MCF 10A (cell line): ENCODE measurements at regions not wholly inside any gene's neighbourhood (a gene's known extent, or its start where the extent isn't known, plus 50 kb on each side); places are given as distances from the start of the nearest gene placed in this dataset.

Experiments
- BruUV-seq: library from RNA; stranded (reverse); fragments of 400-500 nt; replicated peaks from 2 replicates; lab custom pipeline; 2021; lab: Mats Ljungman, UMichigan
- CTCF ChIA-PET: fragments of 300-600 bp; sonication (Branson Sonifier 250); formaldehyde crosslinking; extraction: SDS; loops from one replicate; lab custom pipeline; 2021; ENCODE audit warnings: antibody characterized with exemption, inconsistent platforms; lab: Yijun Ruan, JAX
- POLR2A ChIA-PET: fragments of 300-600, 350-650 bp; sonication (Branson Sonifier 250); formaldehyde crosslinking; extraction: SDS; loops from one replicate; lab custom pipeline; 2020; ENCODE audit warnings: antibody characterized with exemption, inconsistent platforms; lab: Yijun Ruan, JAX
- DNase-seq: peaks from one replicate; pipeline ENCODE4 v3.0.0-alpha.2; 2018; ENCODE audit not compliant: unreplicated experiment
- H3K27ac Mint-ChIP-seq: one replicate; pipeline ENCODE4 v1.8.0; 2022; ENCODE audit warnings: mild to moderate bottlenecking, low read depth, mixed read lengths; ENCODE audit not compliant: unreplicated experiment
- H3K27me3 Mint-ChIP-seq: one replicate; pipeline ENCODE4 v1.8.0; 2022; ENCODE audit warnings: mixed read lengths; ENCODE audit not compliant: insufficient read depth, unreplicated experiment
- H3K36me3 Mint-ChIP-seq: one replicate; pipeline ENCODE4 v1.8.0; 2022; ENCODE audit warnings: mild to moderate bottlenecking, moderate library complexity, mixed read lengths; ENCODE audit not compliant: insufficient read depth, unreplicated experiment
- H3K4me1 Mint-ChIP-seq: one replicate; pipeline ENCODE4 v1.8.0; 2022; ENCODE audit warnings: mixed read lengths; ENCODE audit not compliant: insufficient read depth, unreplicated experiment
- H3K4me3 Mint-ChIP-seq: one replicate; pipeline ENCODE4 v1.8.0; 2022; ENCODE audit warnings: mild to moderate bottlenecking, moderate library complexity, mixed read lengths; ENCODE audit not compliant: unreplicated experiment
- H3K9me3 Mint-ChIP-seq: one replicate; pipeline ENCODE4 v1.8.0; 2022; ENCODE audit warnings: mixed read lengths; ENCODE audit not compliant: unreplicated experiment
- intact Hi-C: fragments of 100-400 bp; cut with micrococcal nuclease; formaldehyde crosslinking; loops from 2 replicates; pipeline ENCODE4 v1.14.1; 2022
- TF ChIP-seq, protein P1 (sequence below): fragments of 200-600 bp; IDR thresholded peaks from one replicate; pipeline ENCODE4 v1.8.0; 2022; ENCODE audit warnings: antibody characterized with exemption, mild to moderate bottlenecking; ENCODE audit not compliant: unreplicated experiment

DNA sequence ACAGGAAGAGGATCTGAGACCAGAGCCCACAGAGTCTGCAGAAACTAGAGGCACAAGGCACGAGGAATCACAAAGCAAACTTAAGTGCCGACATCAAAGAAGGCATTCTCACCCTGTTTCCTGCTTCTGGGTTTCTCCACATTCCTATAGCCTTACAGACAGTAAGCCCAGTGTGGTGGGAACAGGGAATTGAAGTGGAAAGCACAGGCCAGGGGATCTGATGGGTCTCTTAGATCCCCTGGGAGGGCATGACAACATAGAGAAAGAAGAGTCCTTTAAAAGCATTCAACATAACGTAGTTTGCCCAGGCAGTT, 75.6 kb upstream of the FRMD6 start:
- Mint-ChIP-seq H3K27ac (no peak overlapping the region), H3K4me3 (no peak overlapping the region), H3K9me3 (no peaks in the 10 kb centered on the region), H3K4me1 (peaks cover 23% of the 10 kb centered on the region), H3K36me3 (peaks cover 47% of the 10 kb centered on the region), H3K27me3 (no peaks in the 10 kb centered on the region)
- CTCF ChIA-PET = interaction anchor here (1.0 to 1.2 kb wide), 3 partner anchors 8 to 293 kb away, joined by 3 to 4 read pairs (median 3); no protein-coding TSS in a partner anchor
- BruUV-seq = no TSS peak
- POLR2A ChIA-PET = interaction anchor here (0.6 to 1.4 kb wide), 2 partner anchors 20 to 28 kb away, joined by 3 to 4 read pairs; no protein-coding TSS in a partner anchor
- intact Hi-C loops = no loop called here
- TF ChIP-seq, protein P1, sequence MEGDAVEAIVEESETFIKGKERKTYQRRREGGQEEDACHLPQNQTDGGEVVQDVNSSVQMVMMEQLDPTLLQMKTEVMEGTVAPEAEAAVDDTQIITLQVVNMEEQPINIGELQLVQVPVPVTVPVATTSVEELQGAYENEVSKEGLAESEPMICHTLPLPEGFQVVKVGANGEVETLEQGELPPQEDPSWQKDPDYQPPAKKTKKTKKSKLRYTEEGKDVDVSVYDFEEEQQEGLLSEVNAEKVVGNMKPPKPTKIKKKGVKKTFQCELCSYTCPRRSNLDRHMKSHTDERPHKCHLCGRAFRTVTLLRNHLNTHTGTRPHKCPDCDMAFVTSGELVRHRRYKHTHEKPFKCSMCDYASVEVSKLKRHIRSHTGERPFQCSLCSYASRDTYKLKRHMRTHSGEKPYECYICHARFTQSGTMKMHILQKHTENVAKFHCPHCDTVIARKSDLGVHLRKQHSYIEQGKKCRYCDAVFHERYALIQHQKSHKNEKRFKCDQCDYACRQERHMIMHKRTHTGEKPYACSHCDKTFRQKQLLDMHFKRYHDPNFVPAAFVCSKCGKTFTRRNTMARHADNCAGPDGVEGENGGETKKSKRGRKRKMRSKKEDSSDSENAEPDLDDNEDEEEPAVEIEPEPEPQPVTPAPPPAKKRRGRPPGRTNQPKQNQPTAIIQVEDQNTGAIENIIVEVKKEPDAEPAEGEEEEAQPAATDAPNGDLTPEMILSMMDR = no peak
- no peak for DNase-seq

DNA sequence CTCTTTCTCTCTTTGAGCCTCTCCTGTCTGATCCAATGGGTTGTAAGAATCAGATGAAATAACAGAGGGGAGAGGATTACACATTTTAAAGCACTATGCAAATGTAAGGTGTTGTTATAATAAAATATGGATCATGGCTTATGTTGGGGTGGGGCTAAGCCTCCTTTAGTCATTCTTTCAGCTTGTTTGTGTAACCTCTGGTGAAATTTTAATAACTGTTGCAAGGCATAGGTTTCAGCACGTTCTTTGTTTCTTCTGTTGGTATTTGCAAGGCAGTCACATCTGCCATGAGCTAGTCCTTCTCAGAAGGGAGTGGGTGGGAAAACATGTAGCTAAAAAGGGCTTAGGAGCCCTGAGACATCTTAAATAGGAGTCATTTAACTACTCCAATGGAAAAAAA, 74.8 kb upstream of the FRMD6 start:
- no TSS peak for BruUV-seq
- no peak overlapping the region for H3K27ac Mint-ChIP-seq

GRCh38 chr14:51578853-51579252, 72.9 kb upstream of the FRMD6 start:
- DNase-seq = no peak
- POLR2A ChIA-PET = no interaction called here
- Mint-ChIP-seq H3K36me3 (peaks cover 31% of the 10 kb centered on the region), H3K27me3 (no peaks in the 10 kb centered on the region), H3K4me3 (no peak overlapping the region), H3K27ac (no peak overlapping the region), H3K9me3 (no peaks in the 10 kb centered on the region), H3K4me1 (peaks cover 22% of the 10 kb centered on the region)
- CTCF ChIA-PET = no interaction called here
- TF ChIP-seq, protein P1 = no peak
- no TSS peak for BruUV-seq
- intact Hi-C loops = no loop called here

More for the DNA sequence above, 74.8 kb upstream of the FRMD6 start:
- no peaks in the 10 kb centered on the region for H3K27me3 Mint-ChIP-seq
- CTCF ChIA-PET = interaction anchor here (0.6 to 1.0 kb wide), 6 partner anchors 9 to 292 kb away, joined by 3 to 5 read pairs (median 4); no protein-coding TSS in a partner anchor
- POLR2A ChIA-PET = interaction anchor here (0.6 to 1.7 kb wide), 9 partner anchors 9 to 293 kb away, joined by 3 to 7 read pairs (median 3); no protein-coding TSS in a partner anchor
- TF ChIP-seq, protein P1 = no peak
- peak; percentile 23 for DNase-seq
- no peaks in the 10 kb centered on the region for H3K9me3 Mint-ChIP-seq
- H3K4me3 Mint-ChIP-seq = no peak overlapping the region
- intact Hi-C loops = no loop called here
- H3K36me3 Mint-ChIP-seq = peaks cover 47% of the 10 kb centered on the region
- peaks cover 26% of the 10 kb centered on the region for H3K4me1 Mint-ChIP-seq

DNA sequence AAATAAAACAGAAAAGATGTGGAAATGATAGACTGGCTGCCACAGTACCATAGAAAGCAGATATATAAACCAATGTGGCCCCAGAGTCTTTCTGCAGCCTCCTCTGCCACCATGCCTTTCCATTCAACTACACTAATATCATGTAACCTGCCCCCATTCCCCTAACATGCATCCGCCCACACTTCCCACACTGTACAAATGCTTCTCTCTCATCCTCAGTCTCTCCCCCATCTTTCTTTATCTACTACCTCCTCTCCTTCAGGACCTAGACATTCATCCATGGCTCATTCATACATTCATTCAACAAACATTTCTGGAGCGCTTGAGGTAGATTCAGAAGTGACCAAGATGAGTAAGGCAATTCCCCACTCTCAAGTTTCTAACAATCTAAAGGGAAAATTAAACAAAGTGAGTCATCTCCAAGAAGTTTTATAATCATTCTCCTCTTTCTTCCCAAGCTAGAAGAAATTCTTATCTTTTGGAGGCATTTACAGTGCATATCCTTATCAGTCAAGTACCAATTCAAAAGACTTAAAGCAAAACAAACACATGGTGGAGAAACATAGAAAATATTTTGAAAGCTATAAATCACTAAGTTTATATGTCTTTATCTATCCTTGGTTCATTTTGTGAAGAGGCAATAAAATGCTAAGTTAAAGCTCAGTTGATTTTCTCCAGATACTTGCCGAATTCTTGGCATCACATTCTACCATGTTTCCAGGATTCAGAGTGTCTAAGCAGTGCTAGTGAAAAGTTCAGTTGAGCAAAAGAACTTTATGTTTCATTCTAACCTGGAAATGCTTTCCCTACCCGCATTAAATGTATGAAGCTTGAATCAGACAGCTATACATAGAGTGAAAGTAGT, 70.5 kb upstream of the FRMD6 start:
- H3K27ac Mint-ChIP-seq = no peak overlapping the region
- ChIA-PET CTCF (interaction anchor here (0.6 to 1.1 kb wide), 2 partner anchors 13 to 627 kb away, joined by 3 read pairs; no protein-coding TSS in a partner anchor), POLR2A (interaction anchor here (0.7 kb wide), 4 partner anchors 122 to 185 kb away, joined by 3 read pairs; no protein-coding TSS in a partner anchor)
- intact Hi-C loops = no loop called here
- peak; percentile 8 for DNase-seq
- BruUV-seq = no TSS peak
- H3K36me3 Mint-ChIP-seq = peaks cover 23% of the 10 kb centered on the region
- H3K4me3 Mint-ChIP-seq = no peak overlapping the region
- peaks cover 22% of the 10 kb centered on the region for H3K4me1 Mint-ChIP-seq
- no peaks in the 10 kb centered on the region for H3K27me3 Mint-ChIP-seq
- no peaks in the 10 kb centered on the region for H3K9me3 Mint-ChIP-seq
- TF ChIP-seq, protein P1 = no peak
